Mesenchymal stem cell (in vitro differentiated cells and primary cell): ENCODE measurements at regions not wholly inside any gene's neighbourhood (a gene's known extent, or its start where the extent isn't known, plus 50 kb on each side); places are given as distances from the start of the nearest gene placed in this dataset.
A peak's percentile ranks its signal among the peaks of the same experiment; 100 is the strongest.
"Not testable (repeated sequence)": the region's sequence is repeated elsewhere in the genome, so short reads cannot be mapped to it uniquely, and the experiment has no call there.

Source experiments
- DNase-seq: peaks from one replicate; pipeline ENCODE4 v3.0.0-alpha.2; 2013
- H2AFZ ChIP-seq: one replicate; pipeline ENCODE4 v1.6.1; 2013; ENCODE audit warnings: low read depth, mild to moderate bottlenecking, control low read depth, inconsistent platforms, low read length, moderate library complexity
- H2AK5ac ChIP-seq: 2 replicates; pipeline ENCODE4 v1.6.1; 2013; ENCODE audit warnings: low read length, moderate library complexity, mild to moderate bottlenecking, inconsistent platforms; ENCODE audit not compliant: severe bottlenecking
- H2BK120ac ChIP-seq: one replicate; pipeline ENCODE4 v1.6.1; 2013; ENCODE audit warnings: low read depth, mild to moderate bottlenecking, inconsistent platforms, low read length, moderate library complexity
- H2BK12ac ChIP-seq, 2 experiments: one replicate each; pipeline ENCODE4 v1.6.1; 2013; ENCODE audit warnings: inconsistent platforms in 2 of 2, low read length in 2 of 2, mild to moderate bottlenecking in 2 of 2, moderate library complexity in 2 of 2, control low read depth in 1 of 2
- H2BK15ac ChIP-seq: one replicate; pipeline ENCODE4 v1.6.1; 2013; ENCODE audit warnings: mild to moderate bottlenecking, low read depth, inconsistent platforms; ENCODE audit not compliant: poor library complexity, severe bottlenecking
- H2BK5ac ChIP-seq: 2 replicates; pipeline ENCODE4 v1.6.1; 2013; ENCODE audit warnings: low read depth, mild to moderate bottlenecking, low read length, control low read depth, inconsistent platforms; ENCODE audit not compliant: poor library complexity, severe bottlenecking
- H3K14ac ChIP-seq, 2 experiments: one replicate each; pipeline ENCODE4 v1.6.1; 2013; ENCODE audit warnings: inconsistent platforms in 2 of 2, low read length in 2 of 2, control low read depth in 1 of 2, mild to moderate bottlenecking in 1 of 2, moderate library complexity in 1 of 2
- H3K18ac ChIP-seq, 2 experiments: one replicate each; pipeline ENCODE4 v1.6.1; 2013; ENCODE audit warnings: inconsistent platforms in 2 of 2, low read length in 2 of 2, control low read depth in 1 of 2, low read depth in 1 of 2, mild to moderate bottlenecking in 1 of 2
- H3K23ac ChIP-seq, 2 experiments: one replicate each; pipeline ENCODE4 v1.6.1; 2013; ENCODE audit warnings: inconsistent platforms in 2 of 2, low read length in 2 of 2, mild to moderate bottlenecking in 2 of 2, moderate library complexity in 2 of 2, control low read depth in 1 of 2
- H3K27ac ChIP-seq: 2 replicates; pipeline ENCODE4 v1.5.1; 2013; ENCODE audit warnings: mild to moderate bottlenecking, moderate library complexity, low read length, control low read depth, inconsistent platforms; ENCODE audit not compliant: poor library complexity, severe bottlenecking
- H3K27me3 ChIP-seq, 2 experiments: 2 replicates each; pipeline versions ENCODE4 v1.6.1 to v1.7.0; 2013; ENCODE audit warnings: low read length in 2 of 2, mild to moderate bottlenecking in 2 of 2, moderate library complexity in 2 of 2, control low read depth in 1 of 2, inconsistent platforms in 1 of 2; ENCODE audit not compliant: control insufficient read depth in 1 of 2, insufficient read depth in 1 of 2
- H3K36me3 ChIP-seq, 2 experiments: 2 replicates each; pipeline versions ENCODE4 v1.6.1 to v1.7.0; 2013; ENCODE audit warnings: low read length in 2 of 2, control low read depth in 1 of 2, inconsistent platforms in 1 of 2, low read depth in 1 of 2, mild to moderate bottlenecking in 1 of 2; ENCODE audit not compliant: insufficient read depth in 2 of 2, control insufficient read depth in 1 of 2
- H3K4ac ChIP-seq, 2 experiments: one replicate each; pipeline ENCODE4 v1.6.1; 2013; ENCODE audit warnings: inconsistent platforms in 2 of 2, low read length in 2 of 2, mild to moderate bottlenecking in 2 of 2, moderate library complexity in 2 of 2, control low read depth in 1 of 2, low read depth in 1 of 2
- H3K4me1 ChIP-seq: 2 replicates; pipeline ENCODE4 v1.6.1; 2013; ENCODE audit warnings: low read depth, low read length, control low read depth; ENCODE audit not compliant: control insufficient read depth, insufficient read depth
- H3K4me2 ChIP-seq: 2 replicates; pipeline ENCODE4 v1.6.1; 2013; ENCODE audit warnings: low read length, mild to moderate bottlenecking, inconsistent platforms; ENCODE audit not compliant: poor library complexity, severe bottlenecking
- H3K4me3 ChIP-seq, 2 experiments: 2 replicates each; pipeline versions ENCODE4 v1.5.1 to v1.7.0; 2013; ENCODE audit warnings: low read length in 2 of 2, mild to moderate bottlenecking in 2 of 2, control low read depth in 1 of 2, low read depth in 1 of 2; ENCODE audit not compliant: insufficient read depth in 1 of 2
- H3K79me1 ChIP-seq: replicated peaks from 2 replicates; pipeline ENCODE4 v1.6.1; 2013; ENCODE audit warnings: mild to moderate bottlenecking, control low read depth, low read length, inconsistent platforms; ENCODE audit not compliant: poor library complexity, severe bottlenecking
- H3K9ac ChIP-seq: 2 replicates; pipeline ENCODE4 v1.7.0; 2013; ENCODE audit warnings: mild to moderate bottlenecking, low read length, moderate library complexity
- H3K9me3 ChIP-seq: 2 replicates; pipeline ENCODE4 v1.7.0; 2013; ENCODE audit warnings: mild to moderate bottlenecking, low read length; ENCODE audit not compliant: control insufficient read depth
- H4K8ac ChIP-seq: one replicate; pipeline ENCODE4 v1.6.1; 2013; ENCODE audit warnings: inconsistent platforms, mild to moderate bottlenecking, low read length, moderate library complexity
- H4K91ac ChIP-seq: one replicate; pipeline ENCODE4 v1.6.1; 2013; ENCODE audit warnings: mild to moderate bottlenecking, low read length, inconsistent platforms
- WGBS: methylation state at CpG from one replicate; pipeline ENCODE4 v1.1.7; 2013; ENCODE audit warnings: mixed read lengths; 5-methylcytosine and 5-hydroxymethylcytosine counted together

DNA sequence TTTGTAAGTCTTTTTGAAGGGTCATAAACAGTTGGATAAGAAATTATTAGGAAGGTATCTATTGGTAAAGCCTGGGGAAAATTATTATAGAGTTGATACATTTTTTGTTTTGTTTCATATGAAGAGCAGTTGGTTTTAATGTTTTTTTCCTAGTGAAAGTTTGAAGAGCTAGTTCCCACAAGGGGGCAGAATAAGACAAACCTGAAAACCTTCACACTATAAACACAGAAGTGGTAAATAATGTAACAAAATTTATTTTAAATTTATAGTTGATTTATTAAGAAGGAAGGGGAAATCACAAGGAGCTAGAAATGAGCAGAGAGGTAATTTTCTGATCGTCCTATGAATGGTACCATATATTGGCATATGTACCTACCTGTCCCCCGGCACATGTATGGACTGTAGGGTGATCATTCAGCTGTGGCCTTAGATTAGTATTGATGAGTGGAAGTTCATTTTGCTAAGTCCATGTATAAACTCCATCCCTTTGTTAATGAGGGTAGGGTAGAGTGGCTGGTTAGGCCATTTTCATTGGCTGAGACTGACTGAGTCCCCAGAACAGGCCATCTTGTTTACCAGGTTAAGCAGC, 116.3 kb downstream of the TANC2 start:
- no peaks in the 10 kb centered on the region for H3K27me3 ChIP-seq
- no peak overlapping the region for H3K27ac ChIP-seq
- H2BK5ac ChIP-seq = no peak overlapping the region
- no peaks in the 10 kb centered on the region for H3K4me1 ChIP-seq
- no peak overlapping the region for H2BK120ac ChIP-seq
- peak overlapping the region in 1 of 2 experiments; percentile 72 for H2BK12ac ChIP-seq
- DNase-seq = peak; percentile 52
- no peak overlapping the region for H3K4me3 ChIP-seq
- no peaks in the 10 kb centered on the region for H3K36me3 ChIP-seq
- H2BK15ac ChIP-seq = no peak overlapping the region
- H2AFZ ChIP-seq = no peak overlapping the region
- no peak overlapping the region for H4K8ac ChIP-seq
- peak overlapping the region; percentile 56 for H3K9ac ChIP-seq
- no peak overlapping the region for H4K91ac ChIP-seq
- H3K9me3 ChIP-seq = no peaks in the 10 kb centered on the region
- H2AK5ac ChIP-seq = no peak overlapping the region
- 99% methylated on average over 2 of the region's 2 CpGs for WGBS
- no peak overlapping the region for H3K23ac ChIP-seq
- H3K4me2 ChIP-seq = no peak overlapping the region
- H3K79me1 ChIP-seq = peaks cover 11% of the 10 kb centered on the region
- no peak overlapping the region for H3K14ac ChIP-seq
- no peak overlapping the region for H3K4ac ChIP-seq
- H3K18ac ChIP-seq = peak overlapping the region in 1 of 2 experiments; percentile 38

DNA sequence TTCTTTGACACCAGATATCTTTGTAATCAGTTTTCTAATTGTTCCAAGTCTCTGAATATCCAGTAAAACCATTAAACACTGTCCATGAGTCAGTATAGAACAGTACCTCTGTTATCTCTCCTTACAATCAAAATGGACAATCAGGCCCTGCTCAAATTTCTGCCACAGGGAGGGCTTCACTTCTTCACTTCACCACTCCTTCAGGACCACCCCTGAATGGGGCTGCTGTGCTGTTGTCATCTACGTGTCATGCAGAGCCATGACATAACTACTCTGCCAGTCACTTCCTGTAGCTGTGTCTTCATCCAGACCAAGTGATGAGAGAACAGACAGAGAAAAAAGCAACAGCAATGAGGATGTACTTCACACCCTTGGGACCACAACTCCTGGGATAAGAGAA, 116.9 kb downstream of the TANC2 start:
- Histone ChIP-seq H2AK5ac (no peak overlapping the region), H2BK15ac (no peak overlapping the region), H2BK12ac (no peak overlapping the region), H2BK5ac (no peak overlapping the region), H3K4me3 (no peak overlapping the region), H3K4ac (no peak overlapping the region), H3K36me3 (no peaks in the 10 kb centered on the region), H3K14ac (no peak overlapping the region), H3K18ac (no peak overlapping the region), H3K27me3 (no peaks in the 10 kb centered on the region), H3K9me3 (no peaks in the 10 kb centered on the region), H3K27ac (no peak overlapping the region), H3K4me2 (no peak overlapping the region), H4K8ac (no peak overlapping the region), H3K79me1 (peaks cover 11% of the 10 kb centered on the region), H2AFZ (no peak overlapping the region), H2BK120ac (no peak overlapping the region), H3K23ac (no peak overlapping the region), H3K9ac (peak overlapping the region; percentile 56), H3K4me1 (no peaks in the 10 kb centered on the region), H4K91ac (no peak overlapping the region)
- peak; percentile 48 for DNase-seq
- 50% methylated on average over 1 of the region's 1 CpG for WGBS

DNA sequence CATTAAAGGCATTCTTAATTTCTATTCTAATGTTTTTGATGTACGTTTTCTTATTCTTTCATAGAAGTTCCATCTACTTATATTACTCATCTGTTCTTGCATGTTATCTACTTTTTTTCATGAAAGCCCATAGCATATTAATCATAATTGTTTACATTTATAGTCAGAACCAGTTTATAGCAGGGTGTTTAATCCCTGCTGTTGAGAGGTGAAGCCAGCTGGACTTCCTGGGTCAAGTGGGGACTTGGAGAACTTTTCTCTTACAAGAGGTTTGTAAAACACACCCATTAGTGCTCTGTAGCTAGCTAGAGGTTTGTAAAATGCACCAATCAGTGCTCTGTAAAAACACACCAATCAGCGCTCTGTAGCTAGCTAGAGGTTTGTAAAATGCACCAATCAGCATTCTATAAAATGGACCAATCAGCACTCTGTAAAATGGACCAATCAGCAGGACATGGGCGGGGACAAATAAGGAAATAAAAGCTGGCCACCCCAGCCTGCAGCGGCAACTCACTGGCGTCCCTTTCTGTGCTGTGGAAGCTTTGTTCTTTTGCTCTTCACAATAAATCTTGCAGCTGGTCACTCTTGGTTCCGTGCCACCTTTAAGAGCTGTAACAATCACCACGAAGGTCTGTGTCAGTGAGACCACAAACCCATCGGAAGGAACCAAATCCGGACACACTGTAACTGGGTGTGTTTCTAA, 120.6 kb downstream of the TANC2 start:
- Histone ChIP-seq H2BK12ac (no peak overlapping the region), H3K4me1 (no peaks in the 10 kb centered on the region), H3K27ac (no peak overlapping the region), H4K91ac (no peak overlapping the region), H4K8ac (no peak overlapping the region), H3K4me3 (no peak overlapping the region), H2BK5ac (no peak overlapping the region), H3K79me1 (peaks cover 15% of the 10 kb centered on the region), H3K4ac (no peak overlapping the region), H3K23ac (no peak overlapping the region), H3K18ac (no peak overlapping the region), H2AFZ (no peak overlapping the region), H3K27me3 (no peaks in the 10 kb centered on the region), H3K9me3 (no peaks in the 10 kb centered on the region), H2AK5ac (no peak overlapping the region), H3K4me2 (no peak overlapping the region), H3K9ac (no peak overlapping the region), H2BK120ac (no peak overlapping the region), H3K36me3 (no peaks in the 10 kb centered on the region), H2BK15ac (no peak overlapping the region), H3K14ac (peak overlapping the region in 1 of 2 experiments; percentile 41)
- 97% methylated on average over 8 of the region's 9 CpGs for WGBS
- no peak for DNase-seq

DNA sequence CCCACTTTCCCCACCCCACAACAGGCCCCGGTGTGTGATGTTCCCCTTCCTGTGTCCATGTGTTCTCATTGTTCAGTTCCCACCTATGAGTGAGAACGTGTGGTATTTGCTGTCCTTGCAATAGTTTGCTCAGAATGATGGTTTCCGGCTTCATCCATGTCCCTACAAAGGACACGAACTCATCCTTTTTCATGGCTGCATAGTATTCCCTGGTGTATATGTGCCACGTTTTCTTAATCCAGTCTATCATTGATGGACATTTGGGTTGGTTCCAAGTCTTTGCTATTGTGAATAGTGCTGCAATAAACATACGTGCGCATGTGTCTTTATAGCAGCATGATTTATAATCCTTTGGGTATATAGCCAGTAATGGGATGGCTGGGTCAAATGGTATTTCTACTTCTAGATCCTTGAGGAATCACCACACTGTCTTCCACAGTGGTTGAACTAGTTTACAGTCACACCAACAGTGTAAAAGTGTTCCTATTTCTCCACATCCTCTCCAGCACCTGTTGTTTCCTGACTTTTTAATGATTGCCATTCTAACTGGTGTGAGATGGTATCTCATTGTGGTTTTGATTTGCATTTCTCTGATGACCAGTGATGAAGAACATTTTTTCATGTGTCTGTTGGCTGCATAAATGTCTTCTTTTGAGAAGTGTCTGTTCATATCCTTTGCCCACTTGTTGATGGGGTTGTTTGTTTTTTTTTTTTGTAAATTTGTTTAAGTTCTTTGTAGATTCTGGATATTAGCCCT, 124.5 kb downstream of the TANC2 start:
- H3K4me2 ChIP-seq, H2AFZ ChIP-seq, H3K23ac ChIP-seq, DNase-seq, H3K18ac ChIP-seq, H2BK120ac ChIP-seq, H4K91ac ChIP-seq, H3K4ac ChIP-seq, H2AK5ac ChIP-seq, H2BK5ac ChIP-seq, H3K9me3 ChIP-seq, H4K8ac ChIP-seq, H3K36me3 ChIP-seq, H2BK12ac ChIP-seq, H2BK15ac ChIP-seq, H3K14ac ChIP-seq, H3K4me1 ChIP-seq, H3K9ac ChIP-seq, H3K27ac ChIP-seq, H3K4me3 ChIP-seq, H3K27me3 ChIP-seq: not testable (repeated sequence)
- WGBS = 100% methylated on average over 5 of the region's 7 CpGs
- H3K79me1 ChIP-seq = peaks cover 17% of the 10 kb centered on the region
